ENCODE measurements at regions not wholly inside any gene's neighbourhood (a gene's known extent, or its start where the extent isn't known, plus 50 kb on each side); places are given as distances from the start of the nearest gene placed in this dataset.

DNA sequence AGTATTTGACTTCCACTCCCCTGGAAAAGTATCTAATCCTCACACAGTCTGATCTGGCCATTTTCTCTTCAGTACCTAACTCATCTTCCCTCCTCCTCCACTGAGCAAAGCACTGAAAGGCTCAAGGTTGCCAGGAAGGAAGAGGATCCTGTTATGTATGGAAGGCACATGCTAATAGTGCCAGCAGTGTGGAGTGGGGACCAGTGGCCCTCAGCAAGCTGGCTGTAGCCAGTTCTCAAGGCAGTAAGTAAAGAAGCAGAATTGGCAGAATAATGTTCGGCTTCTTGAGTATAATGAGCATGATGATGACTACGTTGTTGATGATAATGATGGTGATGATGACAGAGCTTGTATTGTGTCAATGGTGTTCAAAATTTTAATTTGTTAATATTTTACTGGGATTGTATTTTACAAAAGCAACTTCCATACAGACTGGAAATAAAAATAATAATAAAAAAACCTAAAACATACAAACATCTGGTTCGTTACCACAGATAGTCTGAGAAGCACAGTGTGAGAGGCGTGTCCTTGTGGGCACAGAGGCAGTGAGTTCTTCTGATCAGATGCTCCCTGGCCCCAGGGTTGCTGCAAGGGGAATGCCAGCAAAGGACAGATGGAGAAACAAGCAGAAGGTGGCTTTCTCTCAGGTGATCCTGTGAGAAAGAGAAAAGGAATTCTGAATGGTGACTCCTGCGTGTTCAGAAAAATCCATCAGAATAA, 528.8 kb downstream of the CMPK2 start:
- Histone ChIP-seq H3K4me3 (ENCODE audit: low read depth in 1 of 2, low read length in 2 of 2) (no peak overlapping the region), H3K36me3 (ENCODE audit: control insufficient read depth in 1 of 2, insufficient read depth in 2 of 2, low read length in 2 of 2) (no peaks in the 10 kb centered on the region), H3K4me1 (ENCODE audit: control insufficient read depth in 1 of 2, insufficient read depth in 2 of 2, low read length in 2 of 2) (no peaks in the 10 kb centered on the region), H3K27me3 (ENCODE audit: control insufficient read depth in 1 of 2, insufficient read depth in 2 of 2, low read length in 2 of 2) (no peaks in the 10 kb centered on the region), H3K9me3 (ENCODE audit: control insufficient read depth in 1 of 2, low read length in 2 of 2) (no peaks in the 10 kb centered on the region), H3K27ac (ENCODE audit: low read depth, low read length) (no peak overlapping the region), H3K9ac (ENCODE audit: low read depth in 1 of 2, low read length in 2 of 2) (no peak overlapping the region)

DNA sequence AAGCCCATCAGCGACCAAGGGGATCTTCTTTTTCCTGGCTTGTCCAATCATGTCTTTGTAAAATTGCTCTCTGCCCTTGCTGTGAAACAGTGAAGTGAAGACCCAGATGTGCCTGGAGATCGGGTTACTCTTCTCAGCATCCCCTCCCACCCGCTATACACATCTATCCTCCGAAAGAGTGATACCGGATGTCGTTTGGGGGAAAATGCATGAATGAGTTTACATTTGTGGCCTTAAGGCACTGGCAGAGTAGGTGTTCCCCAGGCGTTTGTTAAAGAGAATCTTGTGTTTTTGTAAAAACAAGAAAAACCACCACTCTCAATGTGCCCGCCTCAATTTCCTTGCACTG, 528.3 kb downstream of the CMPK2 start:
- Histone ChIP-seq H3K27me3 (ENCODE audit: control insufficient read depth in 1 of 2, insufficient read depth in 2 of 2, low read length in 2 of 2) (no peaks in the 10 kb centered on the region), H3K36me3 (ENCODE audit: control insufficient read depth in 1 of 2, insufficient read depth in 2 of 2, low read length in 2 of 2) (no peaks in the 10 kb centered on the region), H3K9me3 (ENCODE audit: control insufficient read depth in 1 of 2, low read length in 2 of 2) (no peaks in the 10 kb centered on the region), H3K4me3 (ENCODE audit: low read depth in 1 of 2, low read length in 2 of 2) (no peak overlapping the region), H3K27ac (ENCODE audit: low read depth, low read length) (no peak overlapping the region), H3K4me1 (ENCODE audit: control insufficient read depth in 1 of 2, insufficient read depth in 2 of 2, low read length in 2 of 2) (no peaks in the 10 kb centered on the region), H3K9ac (ENCODE audit: low read depth in 1 of 2, low read length in 2 of 2) (no peak overlapping the region)

DNA sequence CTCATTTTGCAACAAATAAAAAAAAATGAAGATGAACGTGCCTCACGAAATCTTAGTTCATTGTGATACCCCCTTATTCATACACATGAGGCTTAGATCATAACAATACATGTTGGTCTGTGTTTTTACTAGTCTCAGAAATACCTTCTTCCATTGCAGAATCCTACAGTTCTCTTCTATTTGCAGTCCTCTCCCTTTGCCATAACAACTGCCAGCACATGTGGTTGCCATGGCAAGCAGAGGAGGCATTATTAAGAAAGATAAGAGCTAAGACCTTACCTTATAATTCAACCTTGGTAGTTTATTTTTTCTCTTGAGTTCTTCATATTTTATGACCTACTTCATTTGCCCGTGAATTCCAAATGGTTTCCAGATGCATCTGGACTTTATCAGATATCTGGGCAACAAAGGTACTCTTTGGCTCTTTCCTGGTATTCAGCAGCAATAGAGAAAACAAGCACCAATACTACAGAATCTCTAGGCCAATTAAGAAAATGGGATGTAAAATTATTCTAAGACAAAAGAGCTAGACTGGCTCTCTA, 524.0 kb downstream of the CMPK2 start:
- H3K9me3 ChIP-seq (ENCODE audit: control insufficient read depth in 1 of 2, low read length in 2 of 2), result no peaks in the 10 kb centered on the region
- no peak overlapping the region for H3K9ac ChIP-seq (ENCODE audit: low read depth in 1 of 2, low read length in 2 of 2)
- H3K4me3 ChIP-seq (ENCODE audit: low read depth in 1 of 2, low read length in 2 of 2), result no peak overlapping the region
- H3K27me3 ChIP-seq (ENCODE audit: control insufficient read depth in 1 of 2, insufficient read depth in 2 of 2, low read length in 2 of 2), result no peaks in the 10 kb centered on the region
- H3K4me1 ChIP-seq (ENCODE audit: control insufficient read depth in 1 of 2, insufficient read depth in 2 of 2, low read length in 2 of 2), result no peaks in the 10 kb centered on the region
- H3K36me3 ChIP-seq (ENCODE audit: control insufficient read depth in 1 of 2, insufficient read depth in 2 of 2, low read length in 2 of 2), result no peaks in the 10 kb centered on the region
- H3K27ac ChIP-seq (ENCODE audit: low read depth, low read length), result no peak overlapping the region

DNA sequence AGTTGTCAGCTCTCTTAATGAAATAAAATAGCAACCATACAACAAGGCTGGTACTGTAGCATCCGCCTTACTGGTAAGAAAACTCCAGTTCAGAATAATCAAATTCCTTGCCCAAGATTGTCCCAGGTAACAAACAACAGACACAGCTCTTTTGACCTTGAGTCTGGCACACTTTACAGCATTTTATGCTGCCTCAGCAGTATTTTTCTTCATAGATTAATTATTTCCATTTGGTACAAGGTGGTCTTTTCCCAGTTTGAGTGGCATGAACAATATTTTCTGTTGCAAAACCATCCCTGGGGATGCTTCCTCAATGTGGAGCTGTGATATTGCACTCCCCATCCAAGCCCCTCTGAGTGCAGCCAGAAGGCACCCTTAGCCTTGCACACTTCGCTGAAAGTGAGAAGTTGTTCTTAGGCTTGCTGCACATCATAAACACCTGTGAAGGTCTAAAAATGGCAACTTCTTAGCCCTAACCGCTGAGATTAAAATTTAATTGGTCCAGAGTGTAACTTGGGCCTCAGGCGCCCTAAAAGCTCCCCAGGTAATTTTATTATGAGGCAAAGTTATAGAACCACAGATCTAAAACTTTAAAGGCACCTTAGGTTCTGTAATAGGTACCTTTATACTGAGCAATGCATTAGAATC, 523.3 kb downstream of the CMPK2 start:
- no peak overlapping the region for H3K27ac ChIP-seq (ENCODE audit: low read depth, low read length)
- no peaks in the 10 kb centered on the region for H3K9me3 ChIP-seq (ENCODE audit: control insufficient read depth in 1 of 2, low read length in 2 of 2)

DNA sequence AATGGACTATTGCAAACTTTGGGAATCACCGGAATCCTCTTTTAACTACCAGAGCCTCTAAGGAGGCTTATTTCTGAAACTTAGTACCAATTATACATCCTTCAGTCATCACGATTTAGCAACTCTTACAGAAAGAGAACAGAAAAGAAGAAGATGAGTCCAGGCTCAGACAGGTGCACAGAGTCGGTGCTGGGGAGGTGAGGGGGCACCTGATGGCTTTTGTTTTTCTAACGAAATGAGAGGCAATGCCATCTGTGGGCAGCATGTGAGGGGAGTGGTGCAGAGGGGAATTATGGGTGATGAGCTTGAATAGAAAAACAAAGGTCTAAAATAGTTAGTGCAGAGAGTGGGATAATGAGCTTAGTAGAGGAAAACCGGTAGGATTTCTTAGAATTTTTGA, 522.6 kb downstream of the CMPK2 start:
- Histone ChIP-seq H3K27me3 (ENCODE audit: control insufficient read depth in 1 of 2, insufficient read depth in 2 of 2, low read length in 2 of 2) (no peaks in the 10 kb centered on the region), H3K36me3 (ENCODE audit: control insufficient read depth in 1 of 2, insufficient read depth in 2 of 2, low read length in 2 of 2) (no peaks in the 10 kb centered on the region), H3K27ac (ENCODE audit: low read depth, low read length) (no peak overlapping the region), H3K9me3 (ENCODE audit: control insufficient read depth in 1 of 2, low read length in 2 of 2) (no peaks in the 10 kb centered on the region), H3K4me3 (ENCODE audit: low read depth in 1 of 2, low read length in 2 of 2) (no peak overlapping the region), H3K9ac (ENCODE audit: low read depth in 1 of 2, low read length in 2 of 2) (no peak overlapping the region), H3K4me1 (ENCODE audit: control insufficient read depth in 1 of 2, insufficient read depth in 2 of 2, low read length in 2 of 2) (no peaks in the 10 kb centered on the region)

More for the DNA sequence above, 523.3 kb downstream of the CMPK2 start:
- no peak overlapping the region for H3K4me3 ChIP-seq (ENCODE audit: low read depth in 1 of 2, low read length in 2 of 2)
- no peak overlapping the region for H3K9ac ChIP-seq (ENCODE audit: low read depth in 1 of 2, low read length in 2 of 2)
- H3K27me3 ChIP-seq (ENCODE audit: control insufficient read depth in 1 of 2, insufficient read depth in 2 of 2, low read length in 2 of 2), result no peaks in the 10 kb centered on the region
- no peaks in the 10 kb centered on the region for H3K4me1 ChIP-seq (ENCODE audit: control insufficient read depth in 1 of 2, insufficient read depth in 2 of 2, low read length in 2 of 2)
- no peaks in the 10 kb centered on the region for H3K36me3 ChIP-seq (ENCODE audit: control insufficient read depth in 1 of 2, insufficient read depth in 2 of 2, low read length in 2 of 2)

DNA sequence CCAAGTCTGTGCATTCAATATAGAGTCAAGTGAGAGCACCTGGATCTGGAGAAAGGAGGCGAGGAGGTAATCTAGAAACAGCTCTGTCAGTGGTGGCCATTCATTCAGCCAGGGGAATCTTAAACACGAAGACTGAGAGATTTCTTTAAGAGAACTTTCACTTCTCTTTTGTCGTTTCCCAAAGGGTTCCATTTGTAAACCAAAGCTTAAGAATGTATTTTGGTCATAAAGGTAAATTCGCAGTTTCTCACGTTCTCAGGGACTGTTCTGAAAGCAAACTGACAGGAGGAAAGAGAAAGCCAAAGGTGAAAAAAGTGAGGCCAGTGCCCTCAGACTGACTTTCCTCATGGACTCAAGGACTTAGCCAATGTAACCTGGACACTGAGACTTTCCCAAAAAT, 513.5 kb downstream of the CMPK2 start:
- Histone ChIP-seq H3K36me3 (ENCODE audit: control insufficient read depth in 1 of 2, insufficient read depth in 2 of 2, low read length in 2 of 2) (no peaks in the 10 kb centered on the region), H3K4me3 (ENCODE audit: low read depth in 1 of 2, low read length in 2 of 2) (no peak overlapping the region), H3K27ac (ENCODE audit: low read depth, low read length) (no peak overlapping the region), H3K27me3 (ENCODE audit: control insufficient read depth in 1 of 2, insufficient read depth in 2 of 2, low read length in 2 of 2) (no peaks in the 10 kb centered on the region), H3K9me3 (ENCODE audit: control insufficient read depth in 1 of 2, low read length in 2 of 2) (no peaks in the 10 kb centered on the region), H3K9ac (ENCODE audit: low read depth in 1 of 2, low read length in 2 of 2) (no peak overlapping the region), H3K4me1 (ENCODE audit: control insufficient read depth in 1 of 2, insufficient read depth in 2 of 2, low read length in 2 of 2) (no peaks in the 10 kb centered on the region)

DNA sequence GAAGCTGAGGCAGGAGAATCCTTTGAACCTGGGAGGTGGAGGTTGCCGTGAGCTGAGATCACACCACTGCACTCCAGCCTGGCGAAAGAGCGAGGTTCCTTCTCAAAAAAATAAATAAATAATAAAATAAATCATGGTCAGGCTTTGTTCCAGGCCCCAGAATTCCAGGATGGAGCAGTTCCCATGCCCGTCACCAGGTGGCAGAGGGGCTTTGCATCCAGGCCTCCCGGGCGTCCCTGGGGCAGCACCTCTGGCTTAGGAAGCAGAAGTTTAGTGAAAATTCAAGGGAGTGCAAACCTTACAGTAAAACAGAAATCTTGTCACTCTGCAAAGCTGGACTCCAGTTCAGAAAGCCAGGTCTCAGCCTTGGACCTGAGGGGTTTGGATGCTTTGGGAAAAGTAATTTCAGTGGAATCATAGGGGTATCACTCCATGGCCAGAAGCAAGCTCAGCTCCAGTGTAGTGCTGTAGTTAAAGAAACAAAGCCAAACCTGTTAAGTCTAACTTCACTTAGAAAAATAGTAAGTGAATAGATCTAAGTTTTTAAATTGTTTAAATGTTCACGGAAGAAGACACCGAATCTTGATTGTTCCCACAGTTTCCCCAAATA, 512.7 kb downstream of the CMPK2 start:
- no peak overlapping the region for H3K27ac ChIP-seq (ENCODE audit: low read depth, low read length)
- no peak overlapping the region for H3K9ac ChIP-seq (ENCODE audit: low read depth in 1 of 2, low read length in 2 of 2)

DNA sequence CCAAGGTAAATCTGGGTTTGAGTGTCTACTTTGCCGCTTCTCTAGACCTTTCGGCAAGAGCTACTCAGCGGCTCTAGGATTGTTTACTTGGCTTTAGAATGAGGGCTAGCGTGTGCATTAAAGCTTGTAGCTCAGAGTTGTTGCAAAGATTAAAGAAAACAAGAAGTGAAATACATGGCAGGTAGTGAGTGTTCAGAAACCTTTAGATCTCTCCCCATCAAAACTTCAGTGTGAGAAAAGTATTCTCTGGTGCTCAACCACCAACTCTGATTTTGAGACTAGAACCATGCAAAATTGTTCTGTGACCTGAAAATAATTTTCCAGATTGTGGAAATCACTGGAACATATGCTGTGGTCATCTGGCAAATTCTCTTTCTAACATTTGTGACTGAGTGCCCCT, 512.0 kb downstream of the CMPK2 start:
- no peak overlapping the region for H3K9ac ChIP-seq (ENCODE audit: low read depth in 1 of 2, low read length in 2 of 2)
- no peaks in the 10 kb centered on the region for H3K9me3 ChIP-seq (ENCODE audit: control insufficient read depth in 1 of 2, low read length in 2 of 2)
- H3K4me3 ChIP-seq (ENCODE audit: low read depth in 1 of 2, low read length in 2 of 2), result no peak overlapping the region
- no peak overlapping the region for H3K27ac ChIP-seq (ENCODE audit: low read depth, low read length)
- no peaks in the 10 kb centered on the region for H3K4me1 ChIP-seq (ENCODE audit: control insufficient read depth in 1 of 2, insufficient read depth in 2 of 2, low read length in 2 of 2)
- H3K36me3 ChIP-seq (ENCODE audit: control insufficient read depth in 1 of 2, insufficient read depth in 2 of 2, low read length in 2 of 2), result no peaks in the 10 kb centered on the region
- H3K27me3 ChIP-seq (ENCODE audit: control insufficient read depth in 1 of 2, insufficient read depth in 2 of 2, low read length in 2 of 2), result no peaks in the 10 kb centered on the region

More for the DNA sequence above, 512.7 kb downstream of the CMPK2 start:
- H3K4me1 ChIP-seq (ENCODE audit: control insufficient read depth in 1 of 2, insufficient read depth in 2 of 2, low read length in 2 of 2), result no peaks in the 10 kb centered on the region
- no peaks in the 10 kb centered on the region for H3K36me3 ChIP-seq (ENCODE audit: control insufficient read depth in 1 of 2, insufficient read depth in 2 of 2, low read length in 2 of 2)
- H3K9me3 ChIP-seq (ENCODE audit: control insufficient read depth in 1 of 2, low read length in 2 of 2), result no peaks in the 10 kb centered on the region
- no peak overlapping the region for H3K4me3 ChIP-seq (ENCODE audit: low read depth in 1 of 2, low read length in 2 of 2)
- H3K27me3 ChIP-seq (ENCODE audit: control insufficient read depth in 1 of 2, insufficient read depth in 2 of 2, low read length in 2 of 2), result no peaks in the 10 kb centered on the region

DNA sequence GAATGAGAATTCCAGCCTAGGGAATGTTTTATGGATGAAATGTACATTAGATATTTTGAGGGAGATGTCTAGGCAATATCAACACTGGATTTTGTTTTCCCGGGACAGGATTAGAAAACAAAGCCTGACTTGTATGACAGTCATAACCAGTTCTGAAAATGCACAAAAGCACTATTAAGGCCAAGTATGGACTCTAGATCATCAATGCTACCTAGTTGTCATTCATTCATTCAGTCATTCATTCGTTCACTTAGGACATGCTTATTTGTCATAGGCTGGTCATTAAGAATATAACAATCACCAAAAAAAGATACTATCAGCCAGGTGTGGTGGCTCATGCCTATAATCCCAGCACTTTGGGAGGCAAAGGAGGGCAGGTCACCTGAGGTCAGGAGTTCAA, 511.2 kb downstream of the CMPK2 start:
- no peak overlapping the region for H3K9ac ChIP-seq (ENCODE audit: low read depth in 1 of 2, low read length in 2 of 2)
- no peaks in the 10 kb centered on the region for H3K27me3 ChIP-seq (ENCODE audit: control insufficient read depth in 1 of 2, insufficient read depth in 2 of 2, low read length in 2 of 2)
- no peaks in the 10 kb centered on the region for H3K36me3 ChIP-seq (ENCODE audit: control insufficient read depth in 1 of 2, insufficient read depth in 2 of 2, low read length in 2 of 2)
- no peaks in the 10 kb centered on the region for H3K9me3 ChIP-seq (ENCODE audit: control insufficient read depth in 1 of 2, low read length in 2 of 2)
- H3K4me3 ChIP-seq (ENCODE audit: low read depth in 1 of 2, low read length in 2 of 2), result no peak overlapping the region
- H3K27ac ChIP-seq (ENCODE audit: low read depth, low read length), result no peak overlapping the region
- no peaks in the 10 kb centered on the region for H3K4me1 ChIP-seq (ENCODE audit: control insufficient read depth in 1 of 2, insufficient read depth in 2 of 2, low read length in 2 of 2)

All from duodenal mucosa (tissue), 2 donors.